K562 (cell line): ENCODE measurements at regions not wholly inside any gene's neighbourhood (a gene's known extent, or its start where the extent isn't known, plus 50 kb on each side); places are given as distances from the start of the nearest gene placed in this dataset.

Source experiments
- ARNT ChIP-seq, 2 experiments: fragments of 450-650 bp; IDR thresholded peaks; 2 replicates each; pipeline ENCODE4 v1.6.1; 2016; ENCODE audit warnings: mild to moderate bottlenecking in 1 of 2
- CBX3 ChIP-seq, 2 experiments: IDR thresholded peaks; 1 replicate in 1 of 2; 2 replicates in 1 of 2; pipeline ENCODE4 v1.6.1; 2012; ENCODE audit warnings: inconsistent platforms in 2 of 2, low read length in 2 of 2, borderline replicate concordance in 1 of 2, control low read depth in 1 of 2
- CBX5 ChIP-seq: IDR thresholded peaks from 2 replicates; pipeline ENCODE4 v1.6.1; 2014; ENCODE audit warnings: low read depth, borderline replicate concordance
- HDAC1 ChIP-seq, 2 experiments: fragments of 450-650 bp; IDR thresholded peaks; 2 replicates each; pipeline ENCODE4 v1.6.1; 2016 to 2017; ENCODE audit warnings: inconsistent platforms in 1 of 2, mild to moderate bottlenecking in 1 of 2, moderate library complexity in 1 of 2
- MCM5 ChIP-seq: fragments of 450-650 bp; IDR thresholded peaks from 2 replicates; pipeline ENCODE4 v1.6.1; 2016; ENCODE audit warnings: low read depth
- SMARCA4 ChIP-seq: fragments of 450-650 bp; IDR thresholded peaks from 2 replicates; pipeline ENCODE4 v1.6.1; 2016
- SMC3 ChIP-seq: conservative IDR thresholded peaks from 2 replicates; pipeline ENCODE4 v1.6.1; 2011; ENCODE audit warnings: low read depth, low read length, improper control_type of control experiment; ENCODE audit not compliant: insufficient read depth
- TAF15 ChIP-seq: fragments of 200-400 bp; formaldehyde crosslinking; IDR thresholded peaks from 2 replicates; pipeline ENCODE4 v1.6.1; 2017; ENCODE audit warnings: mild to moderate bottlenecking, low read depth, low read length, moderate library complexity
- TCF7L2 ChIP-seq: fragments of 150-350 bp; IDR thresholded peaks from 2 replicates; pipeline ENCODE4 v1.6.1; 2016; ENCODE audit warnings: low read depth, mild to moderate bottlenecking, low read length, moderate library complexity
- ZBTB7A ChIP-seq: IDR thresholded peaks from 2 replicates; pipeline ENCODE4 v1.6.1; 2011; ENCODE audit warnings: low read depth, mild to moderate bottlenecking, low read length, moderate library complexity, borderline replicate concordance; ENCODE audit not compliant: control insufficient read depth
- ZNF217 ChIP-seq: sonication (generic); formaldehyde crosslinking; IDR thresholded peaks from 2 replicates; pipeline ENCODE4 v1.8.0; 2022; ENCODE audit warnings: mild to moderate bottlenecking, missing genetic modification reagents
- ZNF253 ChIP-seq: fragments of 250-450 bp; sonication (Bioruptor Pico); conservative IDR thresholded peaks from 2 replicates; pipeline ENCODE4 v1.6.1; 2021; ENCODE audit warnings: mild to moderate bottlenecking
- ZNF57 ChIP-seq: fragments of 450-650 bp; formaldehyde crosslinking; IDR thresholded peaks from 2 replicates; pipeline ENCODE4 v1.4.0; 2020; ENCODE audit warnings: mild to moderate bottlenecking, moderate library complexity
- ZNF77 ChIP-seq: fragments of 250-450 bp; sonication (Bioruptor Pico); IDR thresholded peaks from 2 replicates; pipeline ENCODE4 v1.5.0; 2020
- TF ChIP-seq, protein P1 (sequence below): fragments of 250-450 bp; sonication (Bioruptor Pico); IDR thresholded peaks from 2 replicates; pipeline ENCODE4 v1.5.0; 2020; ENCODE audit warnings: mild to moderate bottlenecking
- TF ChIP-seq, protein P2 (sequence below): fragments of 450-650 bp; IDR thresholded peaks from 2 replicates; pipeline ENCODE4 v1.7.0; 2016; ENCODE audit warnings: borderline replicate concordance
- TF ChIP-seq, protein P3 (sequence below): conservative IDR thresholded peaks from 2 replicates; pipeline ENCODE4 v1.6.1; 2011; ENCODE audit warnings: low read depth, mild to moderate bottlenecking, low read length; ENCODE audit not compliant: control insufficient read depth
- TF ChIP-seq, protein P4 (sequence below): fragments of 250-450 bp; sonication (Bioruptor Pico); IDR thresholded peaks from 2 replicates; pipeline ENCODE4 v1.8.0; 2021; ENCODE audit warnings: mild to moderate bottlenecking, moderate library complexity
- TF ChIP-seq, protein P5 (sequence below): sonication (generic); formaldehyde crosslinking; IDR thresholded peaks from 2 replicates; pipeline ENCODE4 v1.8.0; 2023; ENCODE audit warnings: missing genetic modification reagents, mild to moderate bottlenecking, borderline replicate concordance

DNA sequence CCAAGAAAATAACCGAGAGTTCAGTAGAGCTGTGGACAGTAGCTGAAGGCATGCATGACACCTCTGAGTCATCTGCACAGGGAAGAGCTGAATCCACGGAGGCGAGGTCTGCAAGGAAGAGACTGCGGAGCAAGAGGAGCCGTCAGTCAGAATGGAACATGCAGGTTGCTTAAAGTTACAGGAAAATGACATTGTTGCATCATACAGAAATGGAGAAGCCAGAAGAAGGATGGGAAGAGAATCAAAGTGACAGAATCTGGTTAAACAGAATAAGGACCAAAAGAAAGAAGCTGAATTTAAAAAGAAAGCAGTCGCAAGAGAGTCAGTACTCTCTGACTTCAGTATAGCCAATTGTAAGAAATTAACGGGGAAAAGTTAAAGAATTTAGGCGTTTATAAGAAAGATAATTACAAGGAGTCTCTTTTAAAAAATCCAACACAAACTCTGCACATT is 533.8 kb downstream of the ADCYAP1 start (continued):
- TF ChIP-seq ZNF217 (CRISPR knock-in tag) (no peak), TAF15 (no peak), ARNT (IDR thresholded peaks at IDR 0.05) (no peak), CBX5 (no peak), MCM5 (no peak), CBX3 (IDR thresholded peaks at IDR 0.05; ENCODE audit: borderline replicate concordance in 1 of 2, low read length in 2 of 2) (no peak), TCF7L2 (no peak), ZNF77 (CRISPR knock-in tag) (no peak), ZNF57 (CRISPR knock-in tag) (no peak), SMC3 (no peak), ZNF253 (CRISPR knock-in tag) (no peak), SMARCA4 (peak; percentile 42; the same call in 1 of the 2 replicates), ZBTB7A (no peak), HDAC1 (IDR thresholded peaks at IDR 0.05) (no peak)
- TF ChIP-seq, protein P1, sequence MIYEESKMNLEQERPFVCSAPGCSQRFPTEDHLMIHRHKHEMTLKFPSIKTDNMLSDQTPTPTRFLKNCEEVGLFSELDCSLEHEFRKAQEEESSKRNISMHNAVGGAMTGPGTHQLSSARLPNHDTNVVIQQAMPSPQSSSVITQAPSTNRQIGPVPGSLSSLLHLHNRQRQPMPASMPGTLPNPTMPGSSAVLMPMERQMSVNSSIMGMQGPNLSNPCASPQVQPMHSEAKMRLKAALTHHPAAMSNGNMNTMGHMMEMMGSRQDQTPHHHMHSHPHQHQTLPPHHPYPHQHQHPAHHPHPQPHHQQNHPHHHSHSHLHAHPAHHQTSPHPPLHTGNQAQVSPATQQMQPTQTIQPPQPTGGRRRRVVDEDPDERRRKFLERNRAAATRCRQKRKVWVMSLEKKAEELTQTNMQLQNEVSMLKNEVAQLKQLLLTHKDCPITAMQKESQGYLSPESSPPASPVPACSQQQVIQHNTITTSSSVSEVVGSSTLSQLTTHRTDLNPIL (CRISPR knock-in tag): no peak
- TF ChIP-seq, protein P2, sequence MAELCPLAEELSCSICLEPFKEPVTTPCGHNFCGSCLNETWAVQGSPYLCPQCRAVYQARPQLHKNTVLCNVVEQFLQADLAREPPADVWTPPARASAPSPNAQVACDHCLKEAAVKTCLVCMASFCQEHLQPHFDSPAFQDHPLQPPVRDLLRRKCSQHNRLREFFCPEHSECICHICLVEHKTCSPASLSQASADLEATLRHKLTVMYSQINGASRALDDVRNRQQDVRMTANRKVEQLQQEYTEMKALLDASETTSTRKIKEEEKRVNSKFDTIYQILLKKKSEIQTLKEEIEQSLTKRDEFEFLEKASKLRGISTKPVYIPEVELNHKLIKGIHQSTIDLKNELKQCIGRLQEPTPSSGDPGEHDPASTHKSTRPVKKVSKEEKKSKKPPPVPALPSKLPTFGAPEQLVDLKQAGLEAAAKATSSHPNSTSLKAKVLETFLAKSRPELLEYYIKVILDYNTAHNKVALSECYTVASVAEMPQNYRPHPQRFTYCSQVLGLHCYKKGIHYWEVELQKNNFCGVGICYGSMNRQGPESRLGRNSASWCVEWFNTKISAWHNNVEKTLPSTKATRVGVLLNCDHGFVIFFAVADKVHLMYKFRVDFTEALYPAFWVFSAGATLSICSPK: no peak
- TF ChIP-seq, protein P3, sequence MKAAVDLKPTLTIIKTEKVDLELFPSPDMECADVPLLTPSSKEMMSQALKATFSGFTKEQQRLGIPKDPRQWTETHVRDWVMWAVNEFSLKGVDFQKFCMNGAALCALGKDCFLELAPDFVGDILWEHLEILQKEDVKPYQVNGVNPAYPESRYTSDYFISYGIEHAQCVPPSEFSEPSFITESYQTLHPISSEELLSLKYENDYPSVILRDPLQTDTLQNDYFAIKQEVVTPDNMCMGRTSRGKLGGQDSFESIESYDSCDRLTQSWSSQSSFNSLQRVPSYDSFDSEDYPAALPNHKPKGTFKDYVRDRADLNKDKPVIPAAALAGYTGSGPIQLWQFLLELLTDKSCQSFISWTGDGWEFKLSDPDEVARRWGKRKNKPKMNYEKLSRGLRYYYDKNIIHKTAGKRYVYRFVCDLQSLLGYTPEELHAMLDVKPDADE: no peak
- TF ChIP-seq, protein P4, sequence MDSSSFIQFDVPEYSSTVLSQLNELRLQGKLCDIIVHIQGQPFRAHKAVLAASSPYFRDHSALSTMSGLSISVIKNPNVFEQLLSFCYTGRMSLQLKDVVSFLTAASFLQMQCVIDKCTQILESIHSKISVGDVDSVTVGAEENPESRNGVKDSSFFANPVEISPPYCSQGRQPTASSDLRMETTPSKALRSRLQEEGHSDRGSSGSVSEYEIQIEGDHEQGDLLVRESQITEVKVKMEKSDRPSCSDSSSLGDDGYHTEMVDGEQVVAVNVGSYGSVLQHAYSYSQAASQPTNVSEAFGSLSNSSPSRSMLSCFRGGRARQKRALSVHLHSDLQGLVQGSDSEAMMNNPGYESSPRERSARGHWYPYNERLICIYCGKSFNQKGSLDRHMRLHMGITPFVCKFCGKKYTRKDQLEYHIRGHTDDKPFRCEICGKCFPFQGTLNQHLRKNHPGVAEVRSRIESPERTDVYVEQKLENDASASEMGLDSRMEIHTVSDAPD (CRISPR knock-in tag): no peak
- TF ChIP-seq, protein P5, sequence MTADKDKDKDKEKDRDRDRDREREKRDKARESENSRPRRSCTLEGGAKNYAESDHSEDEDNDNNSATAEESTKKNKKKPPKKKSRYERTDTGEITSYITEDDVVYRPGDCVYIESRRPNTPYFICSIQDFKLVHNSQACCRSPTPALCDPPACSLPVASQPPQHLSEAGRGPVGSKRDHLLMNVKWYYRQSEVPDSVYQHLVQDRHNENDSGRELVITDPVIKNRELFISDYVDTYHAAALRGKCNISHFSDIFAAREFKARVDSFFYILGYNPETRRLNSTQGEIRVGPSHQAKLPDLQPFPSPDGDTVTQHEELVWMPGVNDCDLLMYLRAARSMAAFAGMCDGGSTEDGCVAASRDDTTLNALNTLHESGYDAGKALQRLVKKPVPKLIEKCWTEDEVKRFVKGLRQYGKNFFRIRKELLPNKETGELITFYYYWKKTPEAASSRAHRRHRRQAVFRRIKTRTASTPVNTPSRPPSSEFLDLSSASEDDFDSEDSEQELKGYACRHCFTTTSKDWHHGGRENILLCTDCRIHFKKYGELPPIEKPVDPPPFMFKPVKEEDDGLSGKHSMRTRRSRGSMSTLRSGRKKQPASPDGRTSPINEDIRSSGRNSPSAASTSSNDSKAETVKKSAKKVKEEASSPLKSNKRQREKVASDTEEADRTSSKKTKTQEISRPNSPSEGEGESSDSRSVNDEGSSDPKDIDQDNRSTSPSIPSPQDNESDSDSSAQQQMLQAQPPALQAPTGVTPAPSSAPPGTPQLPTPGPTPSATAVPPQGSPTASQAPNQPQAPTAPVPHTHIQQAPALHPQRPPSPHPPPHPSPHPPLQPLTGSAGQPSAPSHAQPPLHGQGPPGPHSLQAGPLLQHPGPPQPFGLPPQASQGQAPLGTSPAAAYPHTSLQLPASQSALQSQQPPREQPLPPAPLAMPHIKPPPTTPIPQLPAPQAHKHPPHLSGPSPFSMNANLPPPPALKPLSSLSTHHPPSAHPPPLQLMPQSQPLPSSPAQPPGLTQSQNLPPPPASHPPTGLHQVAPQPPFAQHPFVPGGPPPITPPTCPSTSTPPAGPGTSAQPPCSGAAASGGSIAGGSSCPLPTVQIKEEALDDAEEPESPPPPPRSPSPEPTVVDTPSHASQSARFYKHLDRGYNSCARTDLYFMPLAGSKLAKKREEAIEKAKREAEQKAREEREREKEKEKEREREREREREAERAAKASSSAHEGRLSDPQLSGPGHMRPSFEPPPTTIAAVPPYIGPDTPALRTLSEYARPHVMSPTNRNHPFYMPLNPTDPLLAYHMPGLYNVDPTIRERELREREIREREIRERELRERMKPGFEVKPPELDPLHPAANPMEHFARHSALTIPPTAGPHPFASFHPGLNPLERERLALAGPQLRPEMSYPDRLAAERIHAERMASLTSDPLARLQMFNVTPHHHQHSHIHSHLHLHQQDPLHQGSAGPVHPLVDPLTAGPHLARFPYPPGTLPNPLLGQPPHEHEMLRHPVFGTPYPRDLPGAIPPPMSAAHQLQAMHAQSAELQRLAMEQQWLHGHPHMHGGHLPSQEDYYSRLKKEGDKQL (CRISPR knock-in tag): no peak
